ENCODE measurements at regions not wholly inside any gene's neighbourhood (a gene's known extent, or its start where the extent isn't known, plus 50 kb on each side); places are given as distances from the start of the nearest gene placed in this dataset.

DNA sequence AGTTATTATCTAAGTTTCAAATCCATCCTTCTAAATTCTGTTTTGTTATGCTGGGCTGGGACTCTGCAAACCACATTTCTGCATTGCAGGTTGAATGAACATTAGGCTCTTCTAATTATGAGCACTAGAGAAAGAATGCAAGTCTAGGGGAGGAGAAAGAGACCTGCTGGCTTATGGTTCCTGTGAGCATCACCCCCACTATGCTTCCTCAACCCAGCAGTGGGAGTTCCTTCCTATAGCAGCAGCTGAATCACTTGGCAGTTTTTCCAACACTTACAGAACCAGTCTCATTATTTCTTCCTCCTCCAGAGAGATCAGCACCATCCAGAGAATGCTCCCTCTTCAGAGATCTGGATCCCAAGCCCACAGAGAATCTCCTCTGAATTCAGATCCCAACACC, 297.7 kb upstream of the CLEC14A start:
- TF ChIP-seq POLR2A (IDR thresholded peaks at IDR 0.05; ENCODE audit: low read depth, low read length) (no peak), TAF1 (IDR thresholded peaks at IDR 0.05; ENCODE audit: low read depth, low read length) (no peak), POLR2AphosphoS5 (IDR thresholded peaks at IDR 0.05; ENCODE audit: low read depth, low read length) (no peak), POU2F2 (IDR thresholded peaks at IDR 0.05; ENCODE audit: low read depth, low read length) (no peak), SPI1 (IDR thresholded peaks at IDR 0.05; ENCODE audit: low read depth, low read length) (no peak), PAX5 (IDR thresholded peaks at IDR 0.05; ENCODE audit: insufficient read depth, low read length, severe bottlenecking) (no peak)

Data from GM12891 (cell line).